COR-L47 (cell line): ENCODE measurements at regions not wholly inside any gene's neighbourhood (a gene's known extent, or its start where the extent isn't known, plus 50 kb on each side); places are given as distances from the start of the nearest gene placed in this dataset.
"Not testable (repeated sequence)": the region's sequence is repeated elsewhere in the genome, so short reads cannot be mapped to it uniquely, and the experiment has no call there.

Experiments
- DNase-seq: peaks from one replicate; lab custom pipeline; 2025; lab: John Stamatoyannopoulos, UW

DNA sequence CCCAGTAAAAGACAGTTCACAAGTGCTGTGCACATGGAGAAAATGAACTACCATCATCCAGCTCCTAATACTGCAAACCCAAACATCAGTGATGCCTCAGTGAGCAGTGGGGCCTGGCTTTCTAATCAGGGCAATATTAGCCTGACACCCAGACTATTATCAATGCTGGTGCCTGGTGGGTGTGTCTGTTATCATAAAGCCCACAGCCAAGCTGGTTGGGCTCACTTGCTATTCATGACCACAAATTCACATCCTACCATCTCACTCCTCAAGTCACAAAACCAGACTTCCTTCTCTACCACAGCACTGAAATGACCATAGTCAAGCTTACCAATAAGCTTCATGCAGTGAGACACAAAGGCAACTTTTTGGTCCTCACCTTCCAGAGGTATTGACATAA is 180.8 kb upstream of the PLN start:
- no peak for DNase-seq

DNA sequence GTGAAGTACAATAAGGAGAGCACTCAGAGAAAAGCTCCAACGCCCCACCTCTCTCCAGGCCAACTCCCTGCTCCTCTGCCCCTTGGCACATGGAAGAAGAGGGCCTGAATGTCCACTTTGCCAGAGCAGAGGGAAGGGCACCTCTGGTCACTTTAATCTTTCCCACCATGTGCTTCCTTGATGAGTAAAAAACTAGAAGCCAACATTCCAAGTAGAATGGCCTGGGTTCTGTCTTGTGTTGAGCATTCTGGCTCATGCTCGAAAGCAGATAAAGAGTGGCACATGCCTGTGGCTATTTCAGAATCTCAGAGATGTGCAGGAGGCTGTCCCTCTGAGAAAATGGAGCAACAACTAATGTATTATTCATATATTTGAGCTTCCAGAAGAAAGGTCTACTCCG is 177.4 kb upstream of the PLN start:
- DNase-seq = no peak

GRCh38 chr6:118371955-118372354 is 176.1 kb upstream of the PLN start:
- no peak for DNase-seq

DNA sequence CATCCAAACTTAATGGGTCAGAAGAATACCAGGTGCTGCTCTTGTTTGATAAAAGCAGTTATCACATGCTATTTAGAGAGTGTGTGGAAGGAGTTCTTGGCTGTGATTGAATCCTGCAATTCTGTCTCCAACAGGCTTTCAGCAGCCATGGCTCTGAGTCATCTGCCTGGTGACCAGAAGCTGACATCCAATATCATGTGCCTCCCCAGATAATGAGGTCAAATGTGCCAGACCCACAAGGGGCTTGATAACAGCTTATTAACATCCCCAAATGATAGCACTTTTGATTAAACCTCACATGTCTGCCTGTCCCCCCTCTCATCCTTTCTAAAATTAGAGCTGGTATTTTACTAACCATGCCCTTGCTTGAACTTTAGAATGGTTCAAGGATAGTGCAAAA is 175.7 kb upstream of the PLN start:
- DNase-seq = peak; percentile 52

- DNase-seq = peak; percentile 91
Observed at GRCh38 chr6:118377711-118378414, 170.2 kb upstream of the PLN start.

GRCh38 chr6:118380620-118381019 is 167.5 kb upstream of the PLN start:
- not testable (repeated sequence) for DNase-seq

DNA sequence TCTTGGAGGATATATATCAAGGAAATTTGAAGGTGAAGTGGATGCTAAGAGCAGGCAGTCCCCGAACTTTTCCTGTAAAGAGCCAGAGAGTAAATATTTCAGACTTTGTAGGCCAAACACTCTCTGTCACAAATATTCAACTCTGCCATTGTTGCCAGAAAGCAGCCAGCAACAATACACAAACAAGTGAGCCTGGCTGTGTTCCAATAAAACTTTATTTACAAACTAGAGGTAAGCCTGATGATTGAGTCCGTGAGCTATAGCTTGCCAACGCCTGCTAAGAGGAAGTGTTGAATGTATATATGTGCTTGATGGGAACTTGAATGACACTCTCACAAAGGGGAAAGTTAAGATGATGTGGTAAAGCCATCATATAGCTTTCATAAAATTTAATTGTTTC is 166.0 kb upstream of the PLN start:
- no peak for DNase-seq

- DNase-seq = no peak
Observed at GRCh38 chr6:118383924-118384323, 164.2 kb upstream of the PLN start.

DNA sequence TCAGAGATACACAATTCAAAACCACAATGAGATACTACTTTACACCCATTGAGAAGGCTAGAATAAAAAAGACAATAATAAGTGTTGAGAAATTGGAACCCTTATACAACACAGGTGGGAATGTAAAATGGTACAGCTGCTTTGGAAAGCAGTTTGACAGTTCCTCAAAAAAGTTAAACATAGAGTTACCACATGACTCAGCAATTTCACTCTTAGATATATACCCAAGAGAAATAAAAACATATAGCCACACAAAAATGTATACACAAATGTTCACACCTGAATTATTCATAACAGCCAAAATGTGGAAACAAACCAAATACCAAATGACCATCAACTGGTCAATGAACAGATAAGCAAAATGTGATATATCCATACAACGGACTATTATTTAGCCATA is 161.1 kb upstream of the PLN start:
- DNase-seq = no peak

DNA sequence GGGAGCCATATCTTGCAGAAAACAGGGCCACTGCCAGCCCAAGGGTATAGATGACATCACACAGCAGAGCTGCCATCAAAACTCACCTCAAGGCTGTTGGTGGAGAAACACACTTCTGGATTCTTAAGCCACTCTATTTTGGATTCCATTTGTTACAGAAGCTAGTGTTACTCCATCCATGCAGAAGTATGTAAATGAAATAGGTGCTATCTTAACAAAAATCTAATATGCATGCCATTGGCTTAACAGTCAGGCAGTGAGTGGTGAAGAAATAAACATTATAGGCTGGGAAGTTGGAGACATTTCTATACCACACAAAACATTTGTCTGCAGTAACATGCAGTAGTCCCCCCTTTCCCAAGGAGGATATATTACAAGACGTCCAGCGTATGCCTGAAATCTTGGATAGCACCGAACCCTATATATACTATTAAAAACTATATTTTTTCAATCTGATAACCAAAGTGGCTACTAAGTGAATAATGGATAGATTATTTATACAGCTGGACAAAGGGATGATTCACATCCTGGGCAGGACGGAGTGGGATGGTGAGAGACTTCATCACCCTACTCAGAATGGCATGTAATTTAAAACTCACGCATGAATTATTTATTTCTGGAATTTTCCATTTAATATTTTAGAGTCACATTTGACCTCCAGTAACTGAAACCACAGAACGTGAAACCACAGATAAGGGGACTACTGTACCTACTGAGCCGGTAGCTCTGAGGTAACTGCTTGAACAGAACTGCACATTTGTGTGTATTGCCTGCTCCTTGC is 160.0 kb upstream of the PLN start:
- DNase-seq = no peak

DNA sequence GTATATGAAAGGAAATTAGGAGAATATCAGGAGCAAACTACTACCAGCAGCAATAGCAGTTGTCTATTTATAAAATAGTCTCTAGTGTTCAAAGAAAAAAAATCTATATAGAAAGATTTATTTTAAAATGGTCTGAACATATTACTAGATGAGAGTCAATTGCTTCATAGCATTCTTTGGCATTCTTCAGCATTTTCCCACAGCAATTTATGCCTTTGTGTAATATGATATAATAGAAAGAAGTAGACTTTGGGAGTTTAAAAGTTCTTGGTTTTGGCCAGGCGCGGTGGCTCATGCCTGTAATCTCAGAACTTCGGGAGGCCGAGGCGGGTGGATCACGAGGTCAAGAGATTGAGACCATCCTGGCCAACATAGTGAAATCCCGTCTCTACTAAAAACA is 157.0 kb upstream of the PLN start:
- no peak for DNase-seq

DNA sequence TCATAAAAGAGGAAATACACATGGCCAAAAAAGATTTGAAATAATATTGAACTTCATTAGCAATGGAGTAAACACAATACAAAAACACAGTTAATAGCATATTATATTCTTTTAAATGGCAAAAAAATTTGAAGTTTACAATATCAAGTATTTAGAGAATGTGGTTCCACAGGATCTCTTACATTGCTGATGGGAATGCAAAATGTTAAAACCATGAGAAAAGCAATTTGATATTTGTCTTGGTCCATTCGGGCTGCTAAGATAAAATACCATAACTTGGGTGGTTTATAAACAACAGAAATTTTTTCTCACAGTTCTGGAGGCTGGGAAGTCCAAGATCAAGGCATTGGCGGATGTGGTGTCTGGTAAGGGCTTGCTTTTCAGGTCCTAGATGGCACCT is 154.0 kb upstream of the PLN start:
- DNase-seq = no peak

GRCh38 chr6:118396969-118397368 is 151.1 kb upstream of the PLN start:
- no peak for DNase-seq

- no peak for DNase-seq
Observed at GRCh38 chr6:118397671-118398465, 150.2 kb upstream of the PLN start.

- no peak for DNase-seq
Observed at GRCh38 chr6:118400098-118400497, 148.0 kb upstream of the PLN start.

- DNase-seq = no peak
Observed at GRCh38 chr6:118400582-118400981, 147.5 kb upstream of the PLN start.

GRCh38 chr6:118401325-118401975 is 146.6 kb upstream of the PLN start:
- no peak for DNase-seq

DNA sequence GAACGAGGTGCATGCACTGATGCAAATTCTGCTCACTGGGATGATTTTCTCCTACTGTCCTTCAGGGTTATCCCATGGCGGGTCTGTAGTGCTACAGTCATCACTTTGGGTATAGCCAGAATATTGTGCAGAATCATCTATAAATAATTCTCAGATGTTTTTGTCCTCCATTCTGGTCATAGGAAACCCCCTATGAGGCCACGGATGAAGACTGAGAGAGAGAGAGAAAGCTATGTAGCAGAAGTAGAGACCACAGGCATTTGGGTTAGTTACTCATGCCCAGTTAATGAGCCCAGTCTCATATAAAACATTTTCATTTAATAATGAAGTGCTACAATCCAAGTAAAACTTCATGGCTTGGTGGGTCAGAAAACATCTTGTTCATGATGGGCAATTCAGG is 145.1 kb upstream of the PLN start:
- DNase-seq = no peak

- no peak for DNase-seq
Observed at GRCh38 chr6:118408863-118409262, 139.2 kb upstream of the PLN start.

- DNase-seq = no peak
Observed at GRCh38 chr6:118410001-118410400, 138.1 kb upstream of the PLN start.
